Peyer's patch (tissue), 4 donors: ENCODE measurements at regions not wholly inside any gene's neighbourhood (a gene's known extent, or its start where the extent isn't known, plus 50 kb on each side); places are given as distances from the start of the nearest gene placed in this dataset.

Source experiments
- CTCF ChIP-seq, 6 experiments: fragments of 450-650 bp in 4 of 6; fragments of 200-600 bp in 2 of 6; sonication (generic) in 1 of 6; IDR thresholded peaks; one replicate each; pipeline ENCODE4 v1.5.1; 2017 to 2019; ENCODE audit warnings: antibody characterized with exemption in 6 of 6, mild to moderate bottlenecking in 3 of 6, moderate library complexity in 1 of 6
- POLR2A ChIP-seq, 2 donors: fragments of 450-650 bp; IDR thresholded peaks; one replicate each; pipeline ENCODE4 v1.5.1; 2017; ENCODE audit warnings: antibody characterized with exemption in 2 of 2, mild to moderate bottlenecking in 2 of 2, moderate library complexity in 2 of 2

GRCh38 chr4:19776929-19777328, 474.8 kb upstream of the SLIT2 start:
- TF ChIP-seq CTCF (IDR thresholded peaks at IDR 0.05) (no peak), POLR2A (IDR thresholded peaks at IDR 0.05) (no peak)
